Small intestine (tissue), 7 donors: ENCODE measurements at regions not wholly inside any gene's neighbourhood (a gene's known extent, or its start where the extent isn't known, plus 50 kb on each side); places are given as distances from the start of the nearest gene placed in this dataset.

ENCODE experiments used
- DNase-seq, 2 donors: peaks; one replicate each; pipeline versions ENCODE4 v3.0.0 to v3.0.0-alpha.2; 2013
- FAIRE-seq: peaks from 2 replicates; lab custom pipeline; 2012; peaks lifted over from hg19 to GRCh38; lab: Jason Lieb, UNC
- H3K27ac ChIP-seq, 3 donors: one replicate each; pipeline ENCODE4 v1.5.1; 2013; ENCODE audit warnings: low read length in 2 of 3, mild to moderate bottlenecking in 2 of 3, control low read depth in 1 of 3, inconsistent platforms in 1 of 3, low read depth in 1 of 3, moderate library complexity in 1 of 3
- H3K27me3 ChIP-seq, 3 donors: one replicate each; pipeline ENCODE4 v1.6.1; 2013; ENCODE audit warnings: low read length in 3 of 3, inconsistent platforms in 1 of 3; ENCODE audit not compliant: control insufficient read depth in 3 of 3, insufficient read depth in 3 of 3
- H3K36me3 ChIP-seq, 3 donors: one replicate each; pipeline ENCODE4 v1.6.1; 2013; ENCODE audit warnings: low read length in 3 of 3, inconsistent platforms in 1 of 3, low read depth in 1 of 3, mild to moderate bottlenecking in 1 of 3, moderate library complexity in 1 of 3; ENCODE audit not compliant: control insufficient read depth in 3 of 3, insufficient read depth in 2 of 3
- H3K4me1 ChIP-seq, 3 donors: one replicate each; pipeline ENCODE4 v1.6.1; 2013; ENCODE audit warnings: low read length in 2 of 3, inconsistent platforms in 1 of 3, low read depth in 1 of 3, mild to moderate bottlenecking in 1 of 3, moderate library complexity in 1 of 3; ENCODE audit not compliant: control insufficient read depth in 3 of 3, insufficient read depth in 2 of 3
- H3K4me3 ChIP-seq, 3 donors: one replicate each; pipeline ENCODE4 v1.5.1; 2013; ENCODE audit warnings: low read length in 3 of 3, control low read depth in 1 of 3, inconsistent platforms in 1 of 3, low read depth in 1 of 3, mild to moderate bottlenecking in 1 of 3, moderate library complexity in 1 of 3
- H3K9me3 ChIP-seq, 2 donors: one replicate each; pipeline ENCODE4 v1.6.1; 2013; ENCODE audit warnings: low read depth in 1 of 2, low read length in 1 of 2; ENCODE audit not compliant: control insufficient read depth in 2 of 2, insufficient read depth in 1 of 2
- WGBS, 3 donors: extraction: QIAGEN DNeasy Blood & Tissue Kit; methylation state at CpG; one replicate each; pipeline ENCODE4 v1.1.7; 2013; 5-methylcytosine and 5-hydroxymethylcytosine counted together
- donor health status: healthy with polysubstance abuse.
- donor health status: control.
- donor health status: control.
- donor health status: Bipolar disorder and iron deficiency.
- donor health status: healthy.

GRCh38 chr10:57472823-57473619 is 794.7 kb downstream of the IPMK start:
- DNase-seq (no peak), FAIRE-seq (no peak)
- Histone ChIP-seq H3K9me3 (no peaks in the 10 kb centered on the region), H3K27ac (no peak overlapping the region), H3K4me3 (no peak overlapping the region), H3K27me3 (no peaks in the 10 kb centered on the region), H3K4me1 (no peaks in the 10 kb centered on the region), H3K36me3 (no peaks in the 10 kb centered on the region)
- 56 to 70% (median 57%) methylated on average over 2 of the region's 2 CpGs for WGBS, 3 donors

GRCh38 chr10:57468894-57469432 is 798.7 kb downstream of the IPMK start:
- DNase-seq: no peak
- WGBS, 3 donors: 35 to 55% (median 40%) methylated on average over 4 of the region's 4 CpGs
- H3K4me3 ChIP-seq: no peak overlapping the region
- H3K4me1 ChIP-seq: no peaks in the 10 kb centered on the region
- no peak overlapping the region for H3K27ac ChIP-seq
- H3K9me3 ChIP-seq: no peaks in the 10 kb centered on the region
- FAIRE-seq: no peak
- no peaks in the 10 kb centered on the region for H3K27me3 ChIP-seq
- H3K36me3 ChIP-seq: no peaks in the 10 kb centered on the region

- FAIRE-seq (no peak), DNase-seq (no peak)
- Histone ChIP-seq H3K27ac (no peak overlapping the region), H3K36me3 (no peaks in the 10 kb centered on the region), H3K4me1 (no peaks in the 10 kb centered on the region), H3K27me3 (no peaks in the 10 kb centered on the region), H3K9me3 (no peaks in the 10 kb centered on the region), H3K4me3 (no peak overlapping the region)
- WGBS, 3 donors: 62 to 81% (median 81%) methylated on average over 2 of the region's 2 CpGs
Observed at GRCh38 chr10:57465155-57465554, 802.5 kb downstream of the IPMK start.

GRCh38 chr10:57460540-57460939 is 807.2 kb downstream of the IPMK start:
- WGBS, 3 donors: 58 to 78% (median 74%) methylated on average over 1 of the region's 1 CpG
- Histone ChIP-seq H3K4me1 (no peaks in the 10 kb centered on the region), H3K27me3 (no peaks in the 10 kb centered on the region), H3K36me3 (no peaks in the 10 kb centered on the region), H3K27ac (no peak overlapping the region), H3K9me3 (no peaks in the 10 kb centered on the region), H3K4me3 (no peak overlapping the region)
- DNase-seq (no peak), FAIRE-seq (no peak)

GRCh38 chr10:57457972-57458512 is 809.7 kb downstream of the IPMK start:
- FAIRE-seq: no peak
- DNase-seq: no peak
- Histone ChIP-seq H3K27me3 (no peaks in the 10 kb centered on the region), H3K9me3 (no peaks in the 10 kb centered on the region), H3K4me3 (no peak overlapping the region), H3K36me3 (no peaks in the 10 kb centered on the region), H3K4me1 (no peaks in the 10 kb centered on the region), H3K27ac (no peak overlapping the region)
- WGBS, 3 donors: 85 to 87% (median 85%) methylated on average over 3 of the region's 3 CpGs

- WGBS, 3 donors: 24 to 51% (median 33%) methylated on average over 2 of the region's 2 CpGs
- Histone ChIP-seq H3K36me3 (no peaks in the 10 kb centered on the region), H3K4me3 (no peak overlapping the region), H3K27me3 (no peaks in the 10 kb centered on the region), H3K4me1 (no peaks in the 10 kb centered on the region), H3K27ac (no peak overlapping the region), H3K9me3 (no peaks in the 10 kb centered on the region)
- FAIRE-seq (no peak), DNase-seq (no peak)
Observed at GRCh38 chr10:57430376-57430775, 837.3 kb downstream of the IPMK start.

GRCh38 chr10:57420881-57421280 is 846.8 kb downstream of the IPMK start:
- DNase-seq (no peak), FAIRE-seq (no peak)
- H3K4me3 ChIP-seq: no peak overlapping the region
- H3K4me1 ChIP-seq: no peaks in the 10 kb centered on the region
- H3K27me3 ChIP-seq: no peaks in the 10 kb centered on the region
- no peaks in the 10 kb centered on the region for H3K9me3 ChIP-seq
- no peak overlapping the region for H3K27ac ChIP-seq
- no peaks in the 10 kb centered on the region for H3K36me3 ChIP-seq
- 56 to 76% (median 71%) methylated on average over 2 of the region's 2 CpGs for WGBS, 3 donors

GRCh38 chr10:57418476-57418875 is 849.2 kb downstream of the IPMK start:
- DNase-seq: no peak
- H3K9me3 ChIP-seq: no peaks in the 10 kb centered on the region
- H3K27ac ChIP-seq: no peak overlapping the region
- 83 to 91% (median 89%) methylated on average over 6 of the region's 6 CpGs for WGBS, 3 donors
- no peak for FAIRE-seq
- no peaks in the 10 kb centered on the region for H3K27me3 ChIP-seq
- no peaks in the 10 kb centered on the region for H3K36me3 ChIP-seq
- no peaks in the 10 kb centered on the region for H3K4me1 ChIP-seq
- no peak overlapping the region for H3K4me3 ChIP-seq
